H9 (cell line): ENCODE measurements at regions not wholly inside any gene's neighbourhood (a gene's known extent, or its start where the extent isn't known, plus 50 kb on each side); places are given as distances from the start of the nearest gene placed in this dataset.

ENCODE experiments used
- DNase-seq: peaks from one replicate; pipeline ENCODE4 v3.0.0-alpha.2; 2017
- H2AFZ ChIP-seq: one replicate; pipeline ENCODE4 v1.6.1; 2013; ENCODE audit warnings: mild to moderate bottlenecking, low read length, control low read depth, moderate library complexity
- H2AK5ac ChIP-seq: 2 replicates; pipeline ENCODE4 v1.6.1; 2013; ENCODE audit warnings: low read length, control low read depth, mixed read lengths; ENCODE audit not compliant: insufficient read length
- H2BK120ac ChIP-seq: one replicate; pipeline ENCODE4 v1.6.1; 2013; ENCODE audit warnings: low read depth, mild to moderate bottlenecking, low read length, control low read depth, inconsistent platforms; ENCODE audit not compliant: poor library complexity, severe bottlenecking
- H2BK12ac ChIP-seq: 2 replicates; pipeline ENCODE4 v1.6.1; 2013; ENCODE audit warnings: low read length, control low read depth, mixed read lengths, low read depth; ENCODE audit not compliant: insufficient read length
- H2BK15ac ChIP-seq: 2 replicates; pipeline ENCODE4 v1.6.1; 2013; ENCODE audit warnings: low read depth, low read length, control low read depth
- H2BK20ac ChIP-seq: one replicate; pipeline ENCODE4 v1.6.1; 2013; ENCODE audit warnings: low read depth, mild to moderate bottlenecking, low read length, control low read depth, inconsistent platforms; ENCODE audit not compliant: poor library complexity, severe bottlenecking
- H2BK5ac ChIP-seq: 2 replicates; pipeline ENCODE4 v1.6.1; 2013; ENCODE audit warnings: low read length, control low read depth, mixed read lengths; ENCODE audit not compliant: insufficient read length
- H3K14ac ChIP-seq: 2 replicates; pipeline ENCODE4 v1.6.1; 2013; ENCODE audit warnings: low read length, control low read depth; ENCODE audit not compliant: insufficient read depth
- H3K18ac ChIP-seq: 2 replicates; pipeline ENCODE4 v1.6.1; 2013; ENCODE audit warnings: low read depth, mild to moderate bottlenecking, mixed read lengths, low read length, control low read depth; ENCODE audit not compliant: insufficient read length
- H3K23ac ChIP-seq: 2 replicates; pipeline ENCODE4 v1.6.1; 2013; ENCODE audit warnings: low read length, control low read depth, mixed read lengths, low read depth; ENCODE audit not compliant: insufficient read length
- H3K23me2 ChIP-seq: 2 replicates; pipeline ENCODE4 v1.6.1; 2013; ENCODE audit warnings: low read depth, mild to moderate bottlenecking, mixed read lengths, low read length, control low read depth; ENCODE audit not compliant: insufficient read length, poor library complexity, severe bottlenecking
- H3K27ac ChIP-seq: 2 replicates; pipeline ENCODE4 v1.5.1; 2013; ENCODE audit warnings: low read length, control low read depth, mixed read lengths, low read depth; ENCODE audit not compliant: insufficient read length
- H3K27me3 ChIP-seq: 2 replicates; pipeline ENCODE4 v1.6.1; 2013; ENCODE audit warnings: low read length, control low read depth, inconsistent platforms; ENCODE audit not compliant: insufficient read depth
- H3K4ac ChIP-seq: 2 replicates; pipeline ENCODE4 v1.6.1; 2013; ENCODE audit warnings: low read depth, mild to moderate bottlenecking, control low read depth, inconsistent platforms, low read length, moderate library complexity
- H3K4me1 ChIP-seq: 2 replicates; pipeline ENCODE4 v1.6.1; 2013; ENCODE audit warnings: low read length, control low read depth, inconsistent platforms; ENCODE audit not compliant: insufficient read depth
- H3K4me2 ChIP-seq: 2 replicates; pipeline ENCODE4 v1.6.1; 2013; ENCODE audit warnings: low read length, control low read depth, mixed read lengths; ENCODE audit not compliant: insufficient read length, insufficient read depth
- H3K56ac ChIP-seq: 2 replicates; pipeline ENCODE4 v1.6.1; 2013; ENCODE audit warnings: low read depth, mild to moderate bottlenecking, mixed read lengths, low read length, control low read depth; ENCODE audit not compliant: insufficient read length
- H3K79me1 ChIP-seq: 2 replicates; pipeline ENCODE4 v1.6.1; 2013; ENCODE audit warnings: low read depth, mild to moderate bottlenecking, moderate library complexity, low read length, control low read depth, inconsistent platforms; ENCODE audit not compliant: insufficient read depth, poor library complexity, severe bottlenecking
- H3K79me2 ChIP-seq: 2 replicates; pipeline ENCODE4 v1.6.1; 2013; ENCODE audit warnings: low read length, control low read depth, inconsistent platforms; ENCODE audit not compliant: insufficient read depth
- H3K9ac ChIP-seq: 2 replicates; pipeline ENCODE4 v1.6.1; 2013; ENCODE audit warnings: low read length, control low read depth, mixed read lengths; ENCODE audit not compliant: insufficient read length; ENCODE audit errors: extremely low read depth
- H3K9me3 ChIP-seq: one replicate; pipeline ENCODE4 v1.6.1; 2013; ENCODE audit warnings: low read depth, low read length, inconsistent platforms; ENCODE audit not compliant: control insufficient read depth
- H3T11ph ChIP-seq: one replicate; pipeline ENCODE4 v1.6.1; 2013; ENCODE audit warnings: mild to moderate bottlenecking, low read length, control low read depth, inconsistent platforms
- H4K20me1 ChIP-seq: one replicate; pipeline ENCODE4 v1.6.1; 2013; ENCODE audit not compliant: control insufficient read depth, insufficient read length, insufficient read depth
- H4K5ac ChIP-seq: 2 replicates; pipeline ENCODE4 v1.6.1; 2013; ENCODE audit warnings: low read depth, mild to moderate bottlenecking, mixed read lengths, low read length, control low read depth; ENCODE audit not compliant: insufficient read length
- H4K8ac ChIP-seq: replicated peaks from 2 replicates; pipeline ENCODE4 v1.6.1; 2013; ENCODE audit warnings: low read length, control low read depth, mixed read lengths, low read depth; ENCODE audit not compliant: insufficient read length
- H4K91ac ChIP-seq: 2 replicates; pipeline ENCODE4 v1.6.1; 2013; ENCODE audit warnings: low read depth, mild to moderate bottlenecking, moderate library complexity, mixed read lengths, low read length, control low read depth; ENCODE audit not compliant: insufficient read length
- H3K27ac Mint-ChIP-seq, 3 experiments: 2 replicates in 2 of 3; 3 replicates in 1 of 3; pipeline ENCODE4 v1.8.0; 2020 to 2021; ENCODE audit warnings: mixed read lengths in 3 of 3, mild to moderate bottlenecking in 1 of 3, moderate library complexity in 1 of 3
- H3K27me3 Mint-ChIP-seq: 2 replicates; pipeline ENCODE4 v1.8.0; 2021; ENCODE audit warnings: low read depth, mild to moderate bottlenecking, moderate library complexity, mixed read lengths
- H3K36me3 Mint-ChIP-seq, 3 experiments: 2 replicates in 2 of 3; 3 replicates in 1 of 3; pipeline ENCODE4 v1.8.0; 2020 to 2021; ENCODE audit warnings: low read depth in 3 of 3, mixed read lengths in 3 of 3; ENCODE audit not compliant: insufficient read depth in 1 of 3
- H3K4me1 Mint-ChIP-seq, 2 experiments: 2 replicates each; pipeline ENCODE4 v1.8.0; 2020; ENCODE audit warnings: mixed read lengths in 2 of 2
- H3K4me3 Mint-ChIP-seq, 2 experiments: 2 replicates in 1 of 2; 3 replicates in 1 of 2; pipeline ENCODE4 v1.8.0; 2020 to 2021; ENCODE audit warnings: mild to moderate bottlenecking in 2 of 2, mixed read lengths in 2 of 2, moderate library complexity in 1 of 2
- H3K9me3 Mint-ChIP-seq, 2 experiments: 2 replicates in 1 of 2; 3 replicates in 1 of 2; pipeline ENCODE4 v1.8.0; 2020; ENCODE audit warnings: mild to moderate bottlenecking in 2 of 2, mixed read lengths in 2 of 2, moderate library complexity in 1 of 2
- CTCF ChIP-seq: fragments of 200-600 bp; sonication (generic); conservative IDR thresholded peaks from 3 replicates; pipeline ENCODE4 v1.8.0; 2021; ENCODE audit warnings: antibody characterized with exemption, mild to moderate bottlenecking
- WGBS: extraction: QIAGEN DNeasy Blood & Tissue Kit; methylation state at CpG from one replicate; pipeline ENCODE4 v1.1.7; 2013; ENCODE audit warnings: missing lambda C conversion rate, low lambda C conversion rate, mixed read lengths; ENCODE audit not compliant: insufficient read length; ENCODE audit errors: extremely low coverage; 5-methylcytosine and 5-hydroxymethylcytosine counted together

GRCh38 chrX:33415459-33415858 lies 204.1 kb upstream of the DMD start:
- H2BK20ac ChIP-seq, result no peak overlapping the region
- no peak for DNase-seq

More at GRCh38 chrX:33415459-33415858, 204.1 kb upstream of the DMD start:
- Histone ChIP-seq H3K23me2 (no peaks in the 10 kb centered on the region), H3K27me3 (no peaks in the 10 kb centered on the region), H4K91ac (no peak overlapping the region), H2BK5ac (no peak overlapping the region), H3K79me2 (no peaks in the 10 kb centered on the region), H3K79me1 (no peaks in the 10 kb centered on the region), H2BK15ac (no peak overlapping the region), H3K4me2 (no peak overlapping the region), H2BK12ac (no peak overlapping the region), H3K4me1 (no peaks in the 10 kb centered on the region), H4K8ac (no peak overlapping the region), H3T11ph (no peak overlapping the region), H2AK5ac (no peak overlapping the region), H3K9me3 (no peaks in the 10 kb centered on the region), H3K9ac (no peak overlapping the region), H2BK120ac (no peak overlapping the region), H2AFZ (no peak overlapping the region), H3K14ac (no peak overlapping the region), H3K56ac (no peak overlapping the region), H3K27ac (no peak overlapping the region), H3K23ac (no peak overlapping the region), H4K5ac (no peak overlapping the region), H3K18ac (no peak overlapping the region), H3K4ac (no peak overlapping the region), H4K20me1 (no peaks in the 10 kb centered on the region)
- Mint-ChIP-seq H3K9me3 (peaks cover 33 to 80% of the 10 kb centered on the region in 2 experiments), H3K4me1 (0 out of 4 replicates have a peak, but pooled peaks cover 0 to 4% of the 10 kb centered on the region in 2 experiments), H3K4me3 (no peak overlapping the region), H3K36me3 (peaks cover 0 to 16% (median 5%) of the 10 kb centered on the region in 3 experiments; a peak in 4 of 7 replicates), H3K27ac (no peak overlapping the region), H3K27me3 (no peaks in the 10 kb centered on the region)
- no CpG with 5 or more reads among the region's 6 CpGs for WGBS
- TF ChIP-seq CTCF, result no peak
